ENCODE measurements at regions not wholly inside any gene's neighbourhood (a gene's known extent, or its start where the extent isn't known, plus 50 kb on each side); places are given as distances from the start of the nearest gene placed in this dataset.

- H3K27me3 Mint-ChIP-seq (ENCODE audit: insufficient read depth, unreplicated experiment) = no peaks in the 10 kb centered on the region
- BruUV-seq (replicated peaks) = no TSS peak
- no peaks in the 10 kb centered on the region for H3K36me3 Mint-ChIP-seq (ENCODE audit: insufficient read depth, unreplicated experiment)
- Histone ChIP-seq H3K27me3 (replicated peaks; ENCODE audit: control insufficient read depth, insufficient read depth, low read length) (no peaks in the 10 kb centered on the region), H3K4me1 (no peaks in the 10 kb centered on the region), H3K9me3 (no peaks in the 10 kb centered on the region), H3K4me3 (ENCODE audit: low read depth, low read length) (no peak overlapping the region), H3K36me3 (ENCODE audit: control insufficient read depth, insufficient read depth, low read length) (no peaks in the 10 kb centered on the region)
- TF ChIP-seq CTCF (IDR thresholded peaks at IDR 0.05; ENCODE audit: insufficient read depth in 1 of 2, low read depth in 1 of 2, low read length in 1 of 2, severe bottlenecking in 1 of 2, unreplicated experiment in 1 of 2) = no peak
- H3K27ac Mint-ChIP-seq (ENCODE audit: unreplicated experiment) = no peak overlapping the region
- H3K4me1 Mint-ChIP-seq (ENCODE audit: low read depth, unreplicated experiment) = no peaks in the 10 kb centered on the region
- ChIA-PET POLR2A (no interaction called here), CTCF (no interaction called here)
- intact Hi-C loops (cut with micrococcal nuclease; ENCODE audit: unreplicated experiment) = no loop called here
- H3K9me3 Mint-ChIP-seq (ENCODE audit: unreplicated experiment) = no peaks in the 10 kb centered on the region
- DNase-seq = no peak
- no peak overlapping the region for H3K4me3 Mint-ChIP-seq (ENCODE audit: unreplicated experiment)
Observed at GRCh38 chrX:99761731-99762130, 648.3 kb downstream of the PCDH19 start.

GRCh38 chrX:99752776-99753175, 657.3 kb downstream of the PCDH19 start:
- Mint-ChIP-seq H3K27ac (ENCODE audit: unreplicated experiment) (no peak overlapping the region), H3K4me1 (ENCODE audit: low read depth, unreplicated experiment) (no peaks in the 10 kb centered on the region), H3K36me3 (ENCODE audit: insufficient read depth, unreplicated experiment) (no peaks in the 10 kb centered on the region), H3K9me3 (ENCODE audit: unreplicated experiment) (no peaks in the 10 kb centered on the region), H3K27me3 (ENCODE audit: insufficient read depth, unreplicated experiment) (peaks cover 3% of the 10 kb centered on the region), H3K4me3 (ENCODE audit: unreplicated experiment) (no peak overlapping the region)
- Histone ChIP-seq H3K27me3 (replicated peaks; ENCODE audit: control insufficient read depth, insufficient read depth, low read length) (no peaks in the 10 kb centered on the region), H3K36me3 (ENCODE audit: control insufficient read depth, insufficient read depth, low read length) (no peaks in the 10 kb centered on the region), H3K4me1 (no peaks in the 10 kb centered on the region), H3K4me3 (ENCODE audit: low read depth, low read length) (no peak overlapping the region), H3K9me3 (no peaks in the 10 kb centered on the region)
- CTCF ChIA-PET = no interaction called here
- TF ChIP-seq CTCF (IDR thresholded peaks at IDR 0.05; ENCODE audit: insufficient read depth in 1 of 2, low read depth in 1 of 2, low read length in 1 of 2, severe bottlenecking in 1 of 2, unreplicated experiment in 1 of 2) = no peak
- no peak for DNase-seq
- POLR2A ChIA-PET = no interaction called here
- intact Hi-C loops (cut with micrococcal nuclease; ENCODE audit: unreplicated experiment) = no loop called here
- no TSS peak for BruUV-seq (replicated peaks)

- H3K9me3 ChIP-seq = no peaks in the 10 kb centered on the region
- TF ChIP-seq CTCF (IDR thresholded peaks at IDR 0.05; ENCODE audit: insufficient read depth in 1 of 2, low read depth in 1 of 2, low read length in 1 of 2, severe bottlenecking in 1 of 2, unreplicated experiment in 1 of 2) = no peak
- H3K4me3 Mint-ChIP-seq (ENCODE audit: unreplicated experiment) = no peak overlapping the region
- intact Hi-C loops (cut with micrococcal nuclease; ENCODE audit: unreplicated experiment) = no loop called here
- no peaks in the 10 kb centered on the region for H3K4me1 ChIP-seq
- no peaks in the 10 kb centered on the region for H3K27me3 ChIP-seq (replicated peaks; ENCODE audit: control insufficient read depth, insufficient read depth, low read length)
- no peaks in the 10 kb centered on the region for H3K36me3 ChIP-seq (ENCODE audit: control insufficient read depth, insufficient read depth, low read length)
- DNase-seq = no peak
- H3K4me1 Mint-ChIP-seq (ENCODE audit: low read depth, unreplicated experiment) = no peaks in the 10 kb centered on the region
- BruUV-seq (replicated peaks) = no TSS peak
- no peaks in the 10 kb centered on the region for H3K9me3 Mint-ChIP-seq (ENCODE audit: unreplicated experiment)
- ChIA-PET CTCF (no interaction called here), POLR2A (no interaction called here)
- H3K36me3 Mint-ChIP-seq (ENCODE audit: insufficient read depth, unreplicated experiment) = no peaks in the 10 kb centered on the region
- peaks cover 3% of the 10 kb centered on the region for H3K27me3 Mint-ChIP-seq (ENCODE audit: insufficient read depth, unreplicated experiment)
- no peak overlapping the region for H3K4me3 ChIP-seq (ENCODE audit: low read depth, low read length)
- H3K27ac Mint-ChIP-seq (ENCODE audit: unreplicated experiment) = no peak overlapping the region
Observed at GRCh38 chrX:99750721-99751120, 659.4 kb downstream of the PCDH19 start.
